GM19351 (cell line): ENCODE measurements at regions not wholly inside any gene's neighbourhood (a gene's known extent, or its start where the extent isn't known, plus 50 kb on each side); places are given as distances from the start of the nearest gene placed in this dataset.

ENCODE experiments used
- ATAC-seq: cut with Tn5 transposase; IDR thresholded peaks from one replicate; pipeline ENCODE4 v1.9.1; 2021; ENCODE audit warnings: mild to moderate bottlenecking, moderate library complexity; ENCODE audit not compliant: unreplicated experiment

DNA sequence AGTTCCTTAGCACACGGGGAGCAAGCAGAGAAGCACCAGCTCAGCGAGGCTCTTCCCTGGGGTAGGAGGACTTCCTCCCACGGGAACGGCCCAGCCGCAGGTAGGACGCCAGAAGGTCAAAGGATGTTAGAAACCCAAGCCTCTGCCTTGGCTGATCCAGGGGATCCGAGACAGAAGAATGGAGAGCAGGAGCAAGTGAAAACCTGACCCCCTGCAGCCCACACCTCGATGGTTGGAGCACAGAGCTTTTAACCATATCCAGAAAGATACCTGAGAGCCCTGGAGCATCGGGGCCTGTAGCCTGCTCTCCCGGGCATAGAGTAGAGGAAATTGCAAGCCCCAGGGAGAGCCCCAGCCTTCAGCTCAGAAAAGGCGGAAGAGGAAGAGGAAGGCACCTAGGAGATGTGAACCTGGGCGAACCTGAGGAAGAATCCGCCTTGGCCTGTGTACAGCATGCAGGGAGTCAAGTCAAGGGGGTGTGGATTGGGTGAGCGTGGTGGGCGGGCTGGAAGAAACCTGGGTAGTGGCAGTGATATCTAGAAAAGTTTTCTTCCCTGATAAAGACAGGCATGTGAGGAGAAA lies 76.3 kb downstream of the PSMG1 start:
- no peak for ATAC-seq

DNA sequence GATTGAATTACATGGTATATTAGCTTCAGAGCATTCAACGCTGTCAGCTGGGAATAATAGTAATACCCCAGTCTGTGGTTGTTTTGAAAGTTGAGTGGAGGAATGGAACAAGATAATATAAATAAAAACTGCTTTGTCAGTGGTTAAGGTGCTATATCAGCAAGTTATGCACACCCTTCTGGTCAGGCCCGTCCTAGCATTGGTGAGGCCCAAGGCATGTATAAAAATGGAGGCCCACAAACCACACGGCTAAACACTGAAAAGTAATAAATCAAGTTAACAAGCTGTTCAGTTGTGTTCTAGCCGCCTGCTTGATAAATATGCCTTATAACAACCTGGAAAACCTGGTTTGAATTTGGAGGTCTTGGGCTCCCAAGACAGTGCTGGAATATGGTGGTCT lies 77.4 kb downstream of the PSMG1 start:
- no peak for ATAC-seq

DNA sequence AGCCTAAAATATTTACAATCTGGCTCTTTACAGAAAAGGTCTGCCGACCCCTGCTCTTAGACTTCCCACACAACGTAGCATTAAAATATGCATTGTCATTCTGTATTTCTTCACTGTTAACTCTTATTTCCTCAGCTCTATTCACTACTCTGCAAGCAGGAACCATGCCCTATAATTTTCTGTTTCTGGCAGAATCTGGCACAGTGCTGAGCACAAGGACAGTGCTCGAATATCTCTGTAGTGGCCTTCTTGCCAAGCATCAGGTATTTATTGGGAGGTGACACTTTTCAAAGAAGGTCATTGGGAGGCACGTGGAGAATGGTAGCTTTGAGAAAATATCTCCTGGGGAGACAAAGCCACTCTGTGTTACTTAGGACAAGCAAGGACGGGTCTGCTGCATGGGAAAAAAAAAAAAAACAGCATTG lies 77.9 kb downstream of the PSMG1 start:
- no peak for ATAC-seq

DNA sequence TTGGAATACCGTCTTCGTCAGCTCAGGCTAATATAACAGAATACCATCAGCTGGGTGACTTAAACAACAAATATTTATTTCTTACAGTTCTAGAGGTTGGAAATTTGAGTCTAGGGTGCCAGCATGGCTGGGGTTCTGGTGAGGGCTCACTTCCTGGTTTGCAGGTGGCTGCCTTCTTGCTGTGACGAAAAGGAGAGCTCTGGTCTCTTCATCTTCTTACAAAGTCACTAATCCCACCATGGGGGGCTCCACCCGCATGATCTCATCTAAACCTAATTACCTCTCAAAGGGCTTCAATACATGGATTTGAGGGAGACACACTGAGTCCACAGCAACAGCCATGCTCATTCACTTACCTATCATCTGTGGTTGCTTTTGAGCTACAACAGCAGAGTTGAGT lies 78.3 kb downstream of the PSMG1 start:
- ATAC-seq, result no peak

DNA sequence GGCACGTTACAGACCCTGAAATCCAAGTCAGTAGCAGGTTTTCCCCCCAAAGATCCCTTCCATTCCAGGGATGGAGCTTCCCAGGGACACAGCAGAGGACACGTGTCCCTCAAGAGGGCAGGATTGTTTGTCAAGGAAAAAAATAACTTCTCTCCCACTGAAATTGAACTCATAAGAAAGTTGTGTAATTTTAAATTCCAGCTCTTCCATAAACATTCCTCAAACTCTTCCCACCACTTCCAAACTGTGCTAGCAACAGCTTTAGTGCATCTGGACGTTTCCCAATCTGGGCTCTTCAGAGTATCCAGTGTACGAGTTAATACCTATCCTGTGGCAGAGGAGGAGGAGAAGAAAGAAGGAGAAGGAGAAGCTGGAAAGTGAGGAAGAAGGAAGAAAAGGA lies 79.6 kb downstream of the PSMG1 start:
- ATAC-seq, result no peak

DNA sequence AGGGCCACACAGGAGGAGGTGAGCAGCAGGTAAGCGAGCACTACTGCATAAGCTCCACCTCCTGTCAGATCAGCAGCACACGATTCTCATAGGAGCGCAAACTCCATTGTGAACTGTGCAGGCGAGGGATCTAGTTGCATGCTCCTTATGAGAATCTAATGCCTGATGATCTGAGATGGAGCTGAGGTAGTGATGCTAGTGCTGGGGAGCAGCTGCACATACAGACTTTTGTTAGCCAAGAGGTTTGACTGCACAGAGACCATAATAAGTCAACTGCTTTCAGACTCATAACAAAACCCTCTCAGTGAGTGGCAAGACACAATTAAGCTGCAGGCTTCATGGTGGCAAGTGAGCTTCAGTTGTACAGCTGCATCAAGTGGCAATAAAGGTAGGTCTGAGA lies 83.4 kb downstream of the PSMG1 start:
- ATAC-seq, result no peak

DNA sequence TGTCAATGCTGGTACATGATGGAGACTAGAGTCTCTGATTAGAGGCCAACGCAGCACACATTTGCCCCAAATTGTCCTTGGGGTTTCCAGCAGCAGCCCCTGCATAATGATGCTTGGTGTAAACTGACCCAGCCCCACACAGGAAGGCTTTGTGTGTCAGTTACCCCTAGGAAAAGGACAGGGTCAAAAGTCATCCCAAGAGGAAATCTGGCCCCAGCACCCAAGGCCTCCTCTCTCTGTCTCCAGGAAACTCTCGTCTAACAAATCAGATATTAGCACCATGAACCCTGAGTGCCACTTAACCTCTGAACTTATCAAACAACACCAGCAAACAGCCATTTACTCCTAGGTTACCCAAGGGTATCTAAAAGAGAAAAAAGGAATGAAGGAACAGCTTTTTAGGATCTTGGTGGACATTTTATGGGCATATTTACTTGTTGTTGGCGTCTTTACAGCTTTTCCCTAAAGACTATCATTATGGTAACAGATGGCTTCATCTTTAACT lies 84.5 kb downstream of the PSMG1 start:
- no peak for ATAC-seq

DNA sequence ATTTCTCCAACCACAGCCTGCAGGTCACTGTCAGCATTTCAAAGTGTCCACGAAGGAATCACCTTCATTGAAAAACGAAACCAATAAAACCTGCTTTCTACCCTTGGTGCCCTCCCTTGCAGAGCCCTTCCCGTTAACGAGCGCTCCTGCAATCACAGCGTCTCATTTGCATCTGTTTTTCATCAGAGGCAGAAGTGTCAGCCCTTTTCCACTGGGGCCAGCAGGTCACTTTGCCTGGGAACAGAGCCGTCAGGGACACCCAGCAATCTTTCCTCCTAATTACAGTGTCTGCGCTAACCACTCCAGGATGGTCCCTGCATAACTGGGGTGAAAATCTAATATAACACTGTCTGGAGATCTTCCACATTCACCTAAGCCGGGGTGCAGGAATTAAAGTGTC lies 85.3 kb downstream of the PSMG1 start:
- no peak for ATAC-seq

DNA sequence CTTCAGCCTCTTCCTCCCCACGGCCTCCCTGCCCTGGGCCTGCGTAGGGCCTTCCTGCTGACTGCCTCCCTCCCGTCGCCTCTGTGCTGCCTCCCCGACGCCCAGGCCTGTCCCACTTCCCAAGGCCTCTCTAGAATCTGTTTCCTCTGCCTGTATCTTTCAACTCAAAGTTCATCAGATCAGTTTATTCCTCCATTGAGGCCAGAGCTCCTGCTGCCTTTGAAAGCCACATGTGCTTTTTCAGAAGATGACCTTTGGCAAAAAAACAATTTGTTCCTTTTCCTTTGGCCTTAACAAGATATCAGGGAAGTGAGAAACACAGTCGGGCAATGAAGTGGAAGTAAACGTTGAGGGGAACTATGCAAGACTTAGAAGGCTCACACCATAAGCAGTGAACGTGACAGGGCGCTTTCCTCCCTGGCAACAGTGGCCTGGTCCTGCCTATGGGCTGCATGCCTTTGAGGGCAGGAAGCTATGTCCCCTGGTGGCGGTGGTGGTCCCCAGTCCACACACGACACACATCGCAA lies 85.9 kb downstream of the PSMG1 start:
- ATAC-seq, result no peak

DNA sequence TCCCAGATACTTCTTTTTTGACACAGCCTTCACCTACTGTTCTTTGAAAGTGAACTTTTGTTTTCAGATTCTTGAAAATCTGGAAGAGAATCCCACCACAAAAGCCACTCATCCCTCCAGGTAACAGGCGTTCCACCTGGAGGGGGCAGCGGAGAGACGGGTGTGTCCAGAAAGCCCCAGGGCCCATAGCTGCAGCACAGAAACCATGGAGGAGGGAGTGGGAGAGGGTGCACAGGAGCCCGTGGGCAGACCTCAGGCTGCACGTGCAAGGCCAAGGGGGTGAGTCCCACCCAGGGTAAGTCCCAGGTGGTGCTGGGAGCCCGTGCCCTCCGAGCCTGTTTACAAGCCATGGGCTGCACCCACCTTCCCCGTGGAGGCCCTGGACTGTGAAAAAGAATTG lies 86.5 kb downstream of the PSMG1 start:
- ATAC-seq, result no peak

DNA sequence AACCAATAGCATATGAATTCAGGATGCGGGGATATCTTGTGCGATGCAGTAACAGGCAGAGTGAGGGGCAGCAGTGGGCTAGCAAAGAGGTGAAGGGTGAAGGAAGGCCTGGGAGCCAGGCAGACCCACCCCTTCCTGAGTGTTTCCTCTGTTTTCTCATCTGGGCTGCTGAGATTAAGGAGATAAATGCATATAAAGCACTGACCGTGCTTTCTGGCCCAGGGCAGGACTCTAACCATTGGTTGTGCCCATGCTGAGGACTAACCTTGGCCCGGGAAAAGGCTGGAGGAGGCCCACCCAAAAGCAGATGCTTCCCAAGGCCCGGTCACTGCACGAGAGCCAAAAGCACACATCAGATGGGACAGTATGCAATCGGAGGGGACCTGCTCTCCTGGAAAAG lies 87.6 kb downstream of the PSMG1 start:
- no peak for ATAC-seq

DNA sequence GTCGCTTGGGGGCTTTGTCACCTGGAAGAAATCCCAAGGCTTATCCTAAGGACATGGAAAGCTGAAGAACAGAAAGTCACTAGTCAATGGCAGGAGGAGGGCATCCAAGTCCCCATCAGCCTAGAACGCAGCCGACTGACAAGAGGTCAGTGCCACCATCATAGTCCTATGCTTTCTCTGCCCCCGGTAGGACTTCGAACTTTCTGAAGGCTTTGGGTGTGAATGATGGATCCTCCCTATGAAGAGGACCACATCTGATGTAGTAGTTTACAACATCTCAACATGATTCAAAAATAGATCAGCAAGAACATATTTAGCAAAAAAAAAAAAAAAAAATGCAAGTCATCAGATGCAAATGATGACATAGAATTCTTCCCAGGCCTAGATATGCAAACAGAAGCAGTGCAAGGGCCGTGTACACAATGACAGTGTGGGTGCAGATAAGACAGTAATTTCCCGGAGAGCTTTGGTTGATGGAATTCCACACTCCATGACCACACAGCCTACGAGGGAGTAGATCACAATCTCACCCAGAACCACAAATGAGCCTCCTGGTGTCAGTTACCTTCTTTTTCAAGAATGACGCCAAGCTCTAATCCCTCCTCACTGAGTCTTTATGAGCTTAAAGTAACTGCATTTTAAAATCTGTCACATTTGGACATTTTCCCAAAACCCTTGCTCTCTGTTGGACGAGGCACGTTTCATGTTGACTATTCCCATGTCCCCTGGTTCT lies 88.2 kb downstream of the PSMG1 start:
- ATAC-seq, result no peak

DNA sequence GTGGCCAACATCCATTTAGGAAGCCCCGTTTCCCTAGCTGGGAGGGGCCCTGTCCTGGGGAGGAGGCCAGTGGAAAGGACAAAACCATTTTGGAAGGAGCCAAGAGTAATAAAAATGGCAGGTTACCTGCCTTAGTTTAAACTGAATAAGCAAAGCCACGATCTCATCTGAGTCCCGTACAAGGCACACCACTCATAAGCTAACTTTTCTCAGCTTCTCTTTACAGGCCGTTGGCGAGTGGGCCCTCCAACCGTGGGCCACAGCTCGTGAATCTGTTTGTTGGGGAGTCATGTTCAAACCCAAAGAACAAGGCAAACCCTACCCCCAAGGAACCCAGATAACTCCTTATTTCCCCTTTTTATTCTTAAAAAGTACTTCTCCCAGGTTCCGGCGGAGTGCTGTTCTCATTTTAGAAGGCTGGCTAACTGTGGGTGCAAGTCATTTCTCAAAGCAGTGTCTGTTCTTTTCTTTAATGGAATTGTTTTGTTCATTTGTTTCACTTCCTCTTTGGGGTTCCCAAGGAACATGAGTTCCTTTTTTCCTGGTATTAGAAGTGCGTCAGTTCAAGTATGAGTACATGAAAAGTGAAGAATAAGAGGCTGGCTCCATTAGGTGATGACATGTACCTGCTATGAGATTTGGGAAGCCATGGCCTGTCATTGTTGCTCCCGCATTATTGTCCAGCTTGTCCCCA lies 89.0 kb downstream of the PSMG1 start:
- ATAC-seq, result no peak

DNA sequence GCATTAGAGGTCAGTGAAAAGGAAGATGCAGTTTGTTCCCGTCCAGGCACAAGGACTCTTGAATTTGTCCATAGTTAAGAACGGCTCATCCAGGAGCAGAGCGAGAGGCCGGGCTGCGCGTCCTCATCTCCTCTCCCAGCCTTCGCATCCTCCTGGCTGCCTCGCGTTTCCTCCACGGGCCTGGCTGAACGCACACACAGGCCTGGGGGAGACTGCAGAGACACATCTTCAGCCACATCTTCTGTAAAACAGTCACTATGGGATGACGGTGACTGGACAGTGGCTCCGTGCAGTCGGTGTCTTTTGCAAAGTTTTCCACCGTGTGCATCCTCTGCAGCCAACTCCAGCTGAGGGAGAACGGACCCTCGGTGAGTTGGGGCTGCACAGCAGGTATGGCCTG lies 89.7 kb downstream of the PSMG1 start:
- no peak for ATAC-seq

DNA sequence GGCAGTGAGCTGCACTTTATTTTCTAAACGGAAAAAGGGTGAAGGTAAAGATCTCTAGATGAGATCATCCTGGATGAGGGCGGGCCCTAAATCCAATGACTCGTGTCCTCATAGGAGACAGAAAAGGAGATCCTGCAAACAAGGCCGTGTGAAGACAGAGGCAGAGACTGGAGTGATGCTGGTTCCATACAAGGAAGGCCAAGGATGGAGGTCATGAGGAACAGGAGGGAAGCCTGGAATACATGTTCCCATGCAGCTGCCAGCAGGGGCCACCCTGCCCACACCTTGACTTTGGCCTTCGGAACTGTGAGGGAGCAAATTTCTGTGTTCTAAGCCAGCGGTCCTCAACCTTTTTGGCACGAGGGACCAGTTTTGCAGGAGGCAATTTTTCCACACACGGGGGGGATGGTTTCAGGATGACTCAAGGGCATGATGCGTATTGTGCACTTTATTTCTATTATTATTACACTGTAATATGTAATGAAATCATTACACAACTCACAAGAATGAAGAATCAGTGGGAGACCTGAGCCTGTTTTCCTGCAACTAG lies 94.3 kb downstream of the PSMG1 start:
- ATAC-seq, result no peak

DNA sequence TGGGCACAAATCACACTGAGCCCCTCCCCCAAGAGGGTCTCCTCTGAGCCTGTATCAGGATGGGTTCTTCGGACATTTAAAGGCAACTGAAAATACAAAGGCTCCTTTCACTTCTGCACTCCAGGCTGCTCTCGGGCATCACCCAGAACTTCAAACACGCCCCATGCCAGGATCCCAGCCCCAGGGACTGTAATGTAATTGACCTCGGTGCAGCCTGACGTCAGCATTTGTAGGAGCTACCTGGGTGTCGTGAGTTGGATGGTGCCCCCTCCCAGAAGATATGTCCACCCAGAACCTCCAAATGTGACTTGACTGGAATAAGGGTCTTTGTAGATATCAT lies 95.2 kb downstream of the PSMG1 start:
- ATAC-seq, result no peak

DNA sequence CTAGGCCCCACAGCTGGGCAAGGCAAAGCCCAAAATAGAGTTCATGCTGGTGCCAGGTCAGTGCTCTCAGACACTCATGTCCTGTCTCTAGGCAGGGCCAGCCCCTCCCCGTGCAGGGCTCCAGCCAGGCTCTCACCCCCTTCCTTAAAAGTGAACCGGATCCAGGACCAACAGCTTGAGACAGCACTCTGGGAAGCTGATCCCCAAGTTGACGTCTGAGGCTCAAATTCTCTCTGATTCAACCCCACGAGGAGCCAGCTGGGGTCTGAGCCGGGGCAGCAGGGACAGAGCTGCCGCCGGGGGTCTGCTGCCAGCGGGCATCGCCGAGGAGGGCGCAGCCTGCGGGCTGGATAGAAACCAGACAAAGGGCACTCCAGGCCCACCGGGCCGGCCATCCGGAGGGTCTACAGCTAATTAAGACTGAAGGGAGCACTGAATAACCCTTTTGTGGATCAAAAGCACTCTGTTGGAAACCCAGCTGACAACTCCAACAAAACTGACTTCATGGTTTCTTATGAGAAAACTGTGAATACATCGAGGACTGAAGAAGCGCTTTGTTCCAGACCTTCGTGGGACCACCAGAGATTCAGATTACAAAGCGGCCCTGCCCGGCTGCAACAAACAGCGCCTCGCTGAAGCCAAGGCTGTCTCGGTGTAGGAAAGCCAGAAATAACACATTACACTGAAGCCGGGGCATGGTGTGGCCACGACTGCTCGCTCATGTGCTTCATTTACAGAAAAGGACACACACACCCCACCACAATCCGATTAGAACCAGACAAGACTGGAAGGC lies 95.8 kb downstream of the PSMG1 start:
- no peak for ATAC-seq

DNA sequence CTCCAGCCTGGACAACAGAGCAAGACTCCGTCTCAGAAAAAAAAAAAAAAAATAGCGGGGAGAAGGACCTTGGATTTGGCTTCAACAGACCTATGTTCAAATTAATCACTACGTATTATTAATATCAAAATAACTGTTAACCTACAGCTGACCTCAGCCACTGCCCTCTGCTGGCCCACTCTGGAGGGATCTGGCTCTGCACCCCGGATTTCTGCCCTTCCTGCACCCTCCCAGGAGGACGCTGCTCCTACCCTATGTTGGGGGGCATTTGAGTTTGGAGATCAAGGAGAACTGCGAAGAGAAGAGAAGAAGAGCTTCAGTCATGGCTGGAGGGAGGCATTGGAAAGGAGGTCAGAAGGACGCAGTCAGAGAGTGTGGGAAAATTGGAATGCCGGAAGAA lies 96.7 kb downstream of the PSMG1 start:
- ATAC-seq, result no peak

DNA sequence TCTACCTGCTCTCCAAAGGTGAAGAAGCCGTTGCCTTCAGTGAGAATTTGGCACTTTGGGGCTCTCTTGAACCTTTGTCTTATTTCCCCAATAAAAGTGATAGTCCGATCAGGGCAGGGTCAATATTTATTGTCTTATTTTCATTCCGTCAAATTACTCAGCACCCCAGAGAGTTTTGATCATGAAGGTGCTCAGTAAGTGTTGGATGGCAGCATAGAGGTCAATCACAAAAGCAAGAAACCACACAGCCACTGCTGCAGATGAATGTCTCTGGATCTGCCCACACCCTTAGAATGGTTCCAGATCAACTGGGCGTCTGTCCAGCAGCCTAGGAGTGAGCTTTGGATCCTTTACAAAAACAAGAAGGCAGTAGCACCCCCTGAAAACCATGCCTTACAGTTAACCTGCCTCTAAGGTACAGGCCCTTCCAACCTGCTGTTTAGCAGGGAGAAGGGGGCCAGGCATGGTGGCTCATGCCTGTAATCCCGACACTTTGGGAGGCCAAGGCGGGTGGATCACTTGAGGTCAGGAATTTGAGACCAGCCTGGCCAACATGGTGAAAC lies 97.3 kb downstream of the PSMG1 start:
- ATAC-seq, result no peak

DNA sequence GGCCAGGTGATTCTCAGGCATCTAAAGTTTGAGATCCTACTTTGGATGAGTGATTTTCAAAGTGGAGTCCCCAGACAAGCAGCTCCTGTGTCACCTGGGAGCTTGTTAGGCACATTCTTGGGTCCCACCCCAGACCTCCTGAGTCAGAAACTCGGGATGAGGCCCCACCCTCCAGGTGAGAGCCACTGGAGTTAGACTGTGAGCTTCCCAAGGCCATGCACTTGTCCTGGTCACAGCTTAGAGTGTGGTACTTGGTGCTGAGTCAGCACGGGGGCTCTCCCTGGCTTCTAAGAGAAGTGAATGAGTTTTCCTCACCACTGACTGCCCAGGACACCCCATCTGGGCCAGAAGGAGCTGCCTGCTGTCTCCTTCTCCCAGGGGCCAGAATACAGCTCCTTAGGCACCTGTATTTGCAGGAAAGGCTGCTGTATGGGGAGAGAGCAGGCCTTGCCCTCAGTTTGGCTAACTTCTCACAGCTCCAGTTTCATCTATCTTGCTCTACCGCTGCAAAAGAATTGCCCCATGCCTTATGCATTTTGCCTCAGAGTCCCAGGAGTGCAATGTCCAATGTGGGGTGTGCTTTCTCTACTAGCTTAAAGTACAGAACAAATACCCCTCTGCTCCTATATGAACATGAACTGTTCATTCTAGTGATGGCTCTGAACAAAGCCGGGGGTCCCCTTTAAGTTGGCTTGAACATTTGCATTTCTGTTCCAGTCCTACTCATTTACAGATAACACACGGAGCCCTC lies 98.1 kb downstream of the PSMG1 start:
- no peak for ATAC-seq
